DOHH2 (cell line): ENCODE measurements at regions not wholly inside any gene's neighbourhood (a gene's known extent, or its start where the extent isn't known, plus 50 kb on each side); places are given as distances from the start of the nearest gene placed in this dataset.

Experiments used
- H3F3A ChIP-seq: fragments of 200-600 bp; sonication (generic), shearing (Covaris generic); 2 replicates; pipeline ENCODE4 v1.6.0; 2016; ENCODE audit warnings: antibody characterized with exemption, mild to moderate bottlenecking; ENCODE audit not compliant: control insufficient read depth, insufficient read depth
- H3K27ac ChIP-seq: fragments of 200-600 bp; sonication (generic); 2 replicates; pipeline ENCODE4 v1.5.1; 2014; ENCODE audit warnings: low read depth, mild to moderate bottlenecking, low read length, moderate library complexity
- H3K27me3 ChIP-seq: fragments of 200-600 bp; sonication (generic); 2 replicates; pipeline ENCODE4 v1.6.1; 2014; ENCODE audit warnings: mild to moderate bottlenecking, low read length, mixed read lengths; ENCODE audit not compliant: control insufficient read depth
- H3K36me3 ChIP-seq: fragments of 200-600 bp; sonication (generic); 2 replicates; pipeline ENCODE4 v1.6.1; 2014; ENCODE audit warnings: mild to moderate bottlenecking, low read length, moderate library complexity, mixed read lengths; ENCODE audit not compliant: control insufficient read depth
- H3K4me1 ChIP-seq: fragments of 200-600 bp; sonication (generic); 2 replicates; pipeline ENCODE4 v1.6.1; 2014; ENCODE audit warnings: mild to moderate bottlenecking, low read length, mixed read lengths; ENCODE audit not compliant: control insufficient read depth
- H3K4me2 ChIP-seq: fragments of 200-600 bp; sonication (generic); 2 replicates; pipeline ENCODE4 v1.6.0; 2014; ENCODE audit warnings: mild to moderate bottlenecking, low read length, moderate library complexity
- H3K4me3 ChIP-seq: fragments of 200-600 bp; sonication (generic); 2 replicates; pipeline ENCODE4 v1.5.1; 2014; ENCODE audit warnings: mild to moderate bottlenecking, low read length, mixed read lengths
- H3K79me2 ChIP-seq: fragments of 200-600 bp; sonication (generic); 2 replicates; pipeline ENCODE4 v1.6.1; 2014; ENCODE audit warnings: mild to moderate bottlenecking, low read length, mixed read lengths; ENCODE audit not compliant: control insufficient read depth
- H3K9me2 ChIP-seq: fragments of 200-600 bp; sonication (generic); replicated peaks from 2 replicates; pipeline ENCODE4 v1.6.1; 2014; ENCODE audit warnings: mild to moderate bottlenecking, low read length, mixed read lengths; ENCODE audit not compliant: control insufficient read depth
- H3K9me3 ChIP-seq: fragments of 200-600 bp; sonication (generic); 2 replicates; pipeline ENCODE4 v1.6.1; 2014; ENCODE audit warnings: antibody characterized with exemption, low read length, mixed read lengths; ENCODE audit not compliant: control insufficient read depth, insufficient read depth
- H4K20me1 ChIP-seq: fragments of 200-600 bp; sonication (generic); 2 replicates; pipeline ENCODE4 v1.6.0; 2014; ENCODE audit warnings: low read depth, mild to moderate bottlenecking, antibody characterized with exemption, low read length, moderate library complexity; ENCODE audit not compliant: control insufficient read depth, insufficient read depth
- EZH2phosphoT487 ChIP-seq: fragments of 200-600 bp; sonication (generic); IDR thresholded peaks from 2 replicates; pipeline ENCODE4 v1.6.1; 2017; ENCODE audit warnings: borderline replicate concordance, mild to moderate bottlenecking, antibody characterized with exemption, low read length, moderate library complexity, mixed read lengths
- TF ChIP-seq, protein P1 (sequence below): fragments of 200-600 bp; sonication (generic); IDR thresholded peaks from one replicate; pipeline ENCODE4 v1.5.1; 2014; ENCODE audit warnings: antibody characterized with exemption, mild to moderate bottlenecking, low read depth, low read length; ENCODE audit not compliant: poor library complexity, severe bottlenecking

DNA sequence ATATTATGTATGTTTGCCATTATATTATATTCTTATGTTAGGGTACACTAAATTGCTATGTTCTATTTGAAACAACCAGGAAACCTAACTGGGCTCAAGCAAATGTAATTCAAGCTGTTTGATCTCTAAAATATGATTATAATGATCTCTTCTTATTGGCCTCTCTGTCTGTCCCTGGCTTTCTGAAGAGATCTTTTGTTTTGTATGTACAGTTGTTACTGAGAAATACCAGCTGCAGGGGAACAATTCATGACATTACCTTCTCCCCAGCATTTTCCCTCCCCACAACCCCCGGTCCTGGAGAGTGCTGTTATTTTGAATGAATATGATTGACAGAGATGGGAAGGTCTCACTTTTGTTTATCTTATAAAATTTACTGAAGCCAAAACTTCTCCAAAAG is 54.8 kb upstream of the CD28 start:
- no peaks in the 10 kb centered on the region for H3K9me2 ChIP-seq
- TF ChIP-seq, protein P1, sequence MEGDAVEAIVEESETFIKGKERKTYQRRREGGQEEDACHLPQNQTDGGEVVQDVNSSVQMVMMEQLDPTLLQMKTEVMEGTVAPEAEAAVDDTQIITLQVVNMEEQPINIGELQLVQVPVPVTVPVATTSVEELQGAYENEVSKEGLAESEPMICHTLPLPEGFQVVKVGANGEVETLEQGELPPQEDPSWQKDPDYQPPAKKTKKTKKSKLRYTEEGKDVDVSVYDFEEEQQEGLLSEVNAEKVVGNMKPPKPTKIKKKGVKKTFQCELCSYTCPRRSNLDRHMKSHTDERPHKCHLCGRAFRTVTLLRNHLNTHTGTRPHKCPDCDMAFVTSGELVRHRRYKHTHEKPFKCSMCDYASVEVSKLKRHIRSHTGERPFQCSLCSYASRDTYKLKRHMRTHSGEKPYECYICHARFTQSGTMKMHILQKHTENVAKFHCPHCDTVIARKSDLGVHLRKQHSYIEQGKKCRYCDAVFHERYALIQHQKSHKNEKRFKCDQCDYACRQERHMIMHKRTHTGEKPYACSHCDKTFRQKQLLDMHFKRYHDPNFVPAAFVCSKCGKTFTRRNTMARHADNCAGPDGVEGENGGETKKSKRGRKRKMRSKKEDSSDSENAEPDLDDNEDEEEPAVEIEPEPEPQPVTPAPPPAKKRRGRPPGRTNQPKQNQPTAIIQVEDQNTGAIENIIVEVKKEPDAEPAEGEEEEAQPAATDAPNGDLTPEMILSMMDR, result no peak
- TF ChIP-seq EZH2phosphoT487, result no peak
- H3K27me3 ChIP-seq, result peaks cover 25% of the 10 kb centered on the region
- H3K9me3 ChIP-seq, result no peaks in the 10 kb centered on the region
- no peak overlapping the region for H3K4me3 ChIP-seq
- no peaks in the 10 kb centered on the region for H3F3A ChIP-seq
- no peaks in the 10 kb centered on the region for H3K36me3 ChIP-seq
- no peak overlapping the region for H3K4me2 ChIP-seq
- no peaks in the 10 kb centered on the region for H4K20me1 ChIP-seq
- peaks cover 21% of the 10 kb centered on the region for H3K4me1 ChIP-seq
- H3K79me2 ChIP-seq, result no peaks in the 10 kb centered on the region
- H3K27ac ChIP-seq, result no peak overlapping the region

- H3K9me2 ChIP-seq, result no peaks in the 10 kb centered on the region
- H3K36me3 ChIP-seq, result no peaks in the 10 kb centered on the region
- H4K20me1 ChIP-seq, result no peaks in the 10 kb centered on the region
- no peak overlapping the region for H3K4me2 ChIP-seq
- H3F3A ChIP-seq, result no peaks in the 10 kb centered on the region
- no peak overlapping the region for H3K27ac ChIP-seq
- H3K27me3 ChIP-seq, result peaks cover 29% of the 10 kb centered on the region
- no peak overlapping the region for H3K4me3 ChIP-seq
- no peaks in the 10 kb centered on the region for H3K79me2 ChIP-seq
- H3K4me1 ChIP-seq, result peaks cover 28% of the 10 kb centered on the region
- no peak for TF ChIP-seq EZH2phosphoT487
- TF ChIP-seq, protein P1, result no peak
- H3K9me3 ChIP-seq, result no peaks in the 10 kb centered on the region
Observed at GRCh38 chr2:203654826-203655225, 51.6 kb upstream of the CD28 start.

DNA sequence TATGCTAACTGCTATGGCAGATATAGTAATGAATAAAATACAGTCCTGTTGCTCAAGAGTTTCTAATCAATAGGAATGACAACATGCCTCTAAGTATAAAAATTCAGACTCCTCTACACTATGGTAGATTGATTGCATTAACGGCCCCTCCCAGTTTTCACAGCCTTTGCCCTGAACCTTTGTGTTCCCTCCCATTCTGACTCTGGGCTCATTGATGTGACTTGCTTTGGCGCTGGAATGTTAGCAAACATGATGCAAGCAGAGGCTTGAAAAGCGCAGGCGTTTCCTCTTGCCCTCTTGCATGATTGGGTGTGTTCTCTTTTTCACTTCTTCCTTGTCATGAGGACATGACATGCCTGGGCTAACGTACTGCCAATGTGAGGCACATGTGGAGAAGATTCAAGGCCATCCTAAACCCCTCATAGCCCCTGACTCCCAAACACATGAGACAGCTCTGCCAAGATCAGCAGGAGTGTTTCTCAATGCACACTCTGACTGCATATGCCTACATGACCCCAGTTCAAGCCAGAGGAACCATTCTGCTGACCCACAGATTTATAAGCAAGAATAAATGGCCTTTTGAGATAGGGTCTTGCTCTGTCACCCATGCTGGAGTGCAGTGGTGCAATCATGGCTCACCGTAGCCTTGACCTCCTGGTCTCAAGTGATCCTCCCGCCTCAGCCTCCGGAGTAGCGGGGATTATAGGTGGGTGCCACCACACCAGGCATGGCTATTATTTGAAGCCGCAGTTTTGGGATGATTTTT is 49.7 kb upstream of the CD28 start:
- H3K4me3 ChIP-seq, result no peak overlapping the region
- TF ChIP-seq, protein P1, result no peak
- no peak for TF ChIP-seq EZH2phosphoT487
- H3K27ac ChIP-seq, result no peak overlapping the region
- H3K36me3 ChIP-seq, result no peaks in the 10 kb centered on the region
- no peak overlapping the region for H3K4me2 ChIP-seq
- H4K20me1 ChIP-seq, result no peaks in the 10 kb centered on the region
- no peaks in the 10 kb centered on the region for H3K79me2 ChIP-seq
- peaks cover 24% of the 10 kb centered on the region for H3K27me3 ChIP-seq
- H3F3A ChIP-seq, result no peaks in the 10 kb centered on the region
- H3K4me1 ChIP-seq, result peaks cover 23% of the 10 kb centered on the region
- no peaks in the 10 kb centered on the region for H3K9me2 ChIP-seq
- H3K9me3 ChIP-seq, result no peaks in the 10 kb centered on the region
